ENCODE measurements at regions not wholly inside any gene's neighbourhood (a gene's known extent, or its start where the extent isn't known, plus 50 kb on each side); places are given as distances from the start of the nearest gene placed in this dataset.

- H3K4me1 ChIP-seq (ENCODE audit: control insufficient read depth, insufficient read depth, low read length): peaks cover 23% of the 10 kb centered on the region
- H2BK5ac ChIP-seq (ENCODE audit: low read depth, low read length, poor library complexity, severe bottlenecking): peak overlapping the region; percentile 74
- peak overlapping the region; percentile 75 for H2AK9ac ChIP-seq (replicated peaks; ENCODE audit: low read depth, low read length, poor library complexity)
- no peaks in the 10 kb centered on the region for H3K36me3 ChIP-seq (ENCODE audit: control insufficient read depth, insufficient read depth, low read length)
- H4K91ac ChIP-seq (ENCODE audit: insufficient read depth, low read depth, low read length): peak overlapping the region; percentile 97
- WGBS, 2 experiments (ENCODE audit: extremely low coverage in 2 of 2, insufficient read length in 1 of 2): 92% methylated on average over 6 of the region's 9 CpGs; no CpG with 5 or more reads in 1 of the 2 experiments
- peak overlapping the region; percentile 93 for H2BK20ac ChIP-seq (ENCODE audit: low read depth, low read length)
- peak overlapping the region; percentile 87; the same call in 1 of the 2 replicates for H3K23ac ChIP-seq (ENCODE audit: low read depth, low read length)
- ATAC-seq (ENCODE audit: low read depth) (no peak), DNase-seq (no peak)
- peak overlapping the region; percentile 86 to 93 for H4K8ac ChIP-seq (ENCODE audit: low read depth in 2 of 2, low read length in 2 of 2)
- intact Hi-C loops (cut with micrococcal nuclease) (no loop called here), in situ Hi-C loops (cut with MboI; ENCODE audit: low sequenced_read_pairs) (no loop called here), dilution Hi-C loops (cut with HindIII; ENCODE audit: low sequenced_read_pairs, unreplicated experiment) (no loop called here)
- peak overlapping the region; percentile 76 for H4K5ac ChIP-seq (ENCODE audit: low read depth, low read length)
- H2AFZ ChIP-seq (replicated peaks; ENCODE audit: low read length, poor library complexity): peak overlapping the region; percentile 83
- peak overlapping the region; percentile 89 for H2BK15ac ChIP-seq (ENCODE audit: low read depth, low read length)
- no peaks in the 10 kb centered on the region for H3K27me3 ChIP-seq (ENCODE audit: control insufficient read depth, insufficient read depth, low read length)
- H3K4ac ChIP-seq (ENCODE audit: low read depth, low read length): peak overlapping the region; percentile 95
- H3K4me3 ChIP-seq (ENCODE audit: insufficient read depth, low read depth, low read length): no peak overlapping the region
- no TSS peak for BruUV-seq (replicated peaks)
- ChIA-PET POLR2A (ENCODE audit: unreplicated experiment) (interaction anchor here (0.6 kb wide), 1 partner anchor 84 kb away, joined by 3 read pairs; no protein-coding TSS in a partner anchor), CTCF (interaction anchor here (0.6 kb wide), 1 partner anchor 31 kb away, joined by 5 read pairs; no protein-coding TSS in a partner anchor)
- peak overlapping the region; percentile 91 for H3K14ac ChIP-seq (replicated peaks; ENCODE audit: low read depth, low read length)
- no peaks in the 10 kb centered on the region for H4K20me1 ChIP-seq (ENCODE audit: insufficient read depth, low read length)
- peak overlapping the region; percentile 74 for H3K18ac ChIP-seq (ENCODE audit: low read depth, low read length)
- peak overlapping the region; percentile 44; the same call in 1 of the 2 replicates for H3K56ac ChIP-seq (ENCODE audit: extremely low read depth, insufficient read depth, low read length)
- H3K79me1 ChIP-seq (ENCODE audit: low read depth in 1 of 2, low read length in 2 of 2): peaks cover 0 to 13% of the 10 kb centered on the region in 2 experiments; a peak in 2 of 4 replicates
- peak overlapping the region; percentile 98 for H2AK5ac ChIP-seq (ENCODE audit: low read depth, low read length)
- H3K4me2 ChIP-seq (ENCODE audit: low read depth, low read length): peak overlapping the region; percentile 54; the same call in 1 of the 2 replicates
- 0 out of 2 replicates have a peak overlapping the region, but pooled peaks have one; percentile 1 for H3K9ac ChIP-seq (ENCODE audit: low read depth, low read length)
- no peak for TF ChIP-seq POLR2A (IDR thresholded peaks at IDR 0.05; ENCODE audit: low read depth, low read length)
- TF ChIP-seq NFE2L2 (IDR thresholded peaks at IDR 0.05; ENCODE audit: low read depth, low read length): no peak
- TF ChIP-seq RCOR1 (IDR thresholded peaks at IDR 0.05; ENCODE audit: insufficient replicate concordance, low read length): no peak
- no peak for TF ChIP-seq CHD1 (IDR thresholded peaks at IDR 0.05; ENCODE audit: low read depth, low read length)
- TF ChIP-seq, protein P1, sequence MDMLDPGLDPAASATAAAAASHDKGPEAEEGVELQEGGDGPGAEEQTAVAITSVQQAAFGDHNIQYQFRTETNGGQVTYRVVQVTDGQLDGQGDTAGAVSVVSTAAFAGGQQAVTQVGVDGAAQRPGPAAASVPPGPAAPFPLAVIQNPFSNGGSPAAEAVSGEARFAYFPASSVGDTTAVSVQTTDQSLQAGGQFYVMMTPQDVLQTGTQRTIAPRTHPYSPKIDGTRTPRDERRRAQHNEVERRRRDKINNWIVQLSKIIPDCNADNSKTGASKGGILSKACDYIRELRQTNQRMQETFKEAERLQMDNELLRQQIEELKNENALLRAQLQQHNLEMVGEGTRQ (IDR thresholded peaks at IDR 0.05; ENCODE audit: low read depth, low read length): no peak
- no peak for TF ChIP-seq RAD21 (IDR thresholded peaks at IDR 0.05; ENCODE audit: low read length)
- no peak for TF ChIP-seq RFX5 (IDR thresholded peaks at IDR 0.05; ENCODE audit: low read depth, low read length)
- no peak for TF ChIP-seq SMC3 (IDR thresholded peaks at IDR 0.05; ENCODE audit: low read depth, low read length)
- TF ChIP-seq MAZ (IDR thresholded peaks at IDR 0.05; ENCODE audit: borderline replicate concordance, low read depth, low read length): no peak
- TF ChIP-seq BHLHE40 (IDR thresholded peaks at IDR 0.05; ENCODE audit: low read depth, low read length): no peak
- TF ChIP-seq MXI1 (IDR thresholded peaks at IDR 0.05; ENCODE audit: borderline replicate concordance, low read depth, low read length): no peak
- no peak for TF ChIP-seq ELK1 (IDR thresholded peaks at IDR 0.05; ENCODE audit: borderline replicate concordance, low read depth, low read length)
- H2BK120ac ChIP-seq (ENCODE audit: low read depth, low read length): peak overlapping the region; percentile 96
- peaks cover 27% of the 10 kb centered on the region for H3K9me1 ChIP-seq (ENCODE audit: insufficient read depth, low read length)
- H3K9me3 ChIP-seq (ENCODE audit: control insufficient read depth, insufficient read depth, low read length): peaks cover 3% of the 10 kb centered on the region; the same call in 1 of the 2 replicates
- H3K27ac ChIP-seq (ENCODE audit: insufficient read depth, low read length): peak overlapping the region; percentile 88
Observed at GRCh38 chr20:17835934-17836300, 132.7 kb downstream of the SNX5 start.

Measured in IMR-90 (cell line).